ACHN (cell line): ENCODE measurements at regions not wholly inside any gene's neighbourhood (a gene's known extent, or its start where the extent isn't known, plus 50 kb on each side); places are given as distances from the start of the nearest gene placed in this dataset.
"Not testable (repeated sequence)": the region's sequence is repeated elsewhere in the genome, so short reads cannot be mapped to it uniquely, and the experiment has no call there.

Experiments used
- DNase-seq: peaks from one replicate; pipeline ENCODE4 v3.0.0-alpha.2; 2015
- in situ Hi-C: cut with HindIII; loops from 2 replicates; pipeline ENCODE4 v1.10.0; 2017; ENCODE audit warnings: low sequenced_read_pairs, low pct_ligation_motif_present, low pct_unique_long_range_greater_than_20kb

DNA sequence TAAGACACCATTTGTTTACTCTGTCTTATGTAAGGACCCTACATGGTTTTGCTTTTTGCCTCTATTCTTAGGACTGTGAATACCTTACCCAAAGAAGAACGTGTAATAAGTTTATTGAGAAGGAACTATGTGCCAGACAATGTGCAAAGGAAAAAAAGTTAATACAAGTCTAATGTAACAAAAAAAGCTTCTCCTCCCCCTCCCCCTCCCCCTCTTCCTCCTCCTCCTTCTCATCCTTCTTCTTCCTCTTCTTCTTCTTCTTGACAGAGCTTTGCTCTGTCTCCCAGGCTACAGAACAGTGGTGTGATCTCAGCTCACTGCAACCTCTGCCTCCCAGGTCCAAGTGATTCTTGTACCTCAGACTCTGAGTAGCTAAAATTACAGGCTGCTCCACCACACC is 50.9 kb upstream of the MITF start:
- no peak for DNase-seq
- in situ Hi-C loops, result loop anchor here (25.0 kb wide), 1 partner anchor 99 kb away; no protein-coding TSS in a partner anchor

DNA sequence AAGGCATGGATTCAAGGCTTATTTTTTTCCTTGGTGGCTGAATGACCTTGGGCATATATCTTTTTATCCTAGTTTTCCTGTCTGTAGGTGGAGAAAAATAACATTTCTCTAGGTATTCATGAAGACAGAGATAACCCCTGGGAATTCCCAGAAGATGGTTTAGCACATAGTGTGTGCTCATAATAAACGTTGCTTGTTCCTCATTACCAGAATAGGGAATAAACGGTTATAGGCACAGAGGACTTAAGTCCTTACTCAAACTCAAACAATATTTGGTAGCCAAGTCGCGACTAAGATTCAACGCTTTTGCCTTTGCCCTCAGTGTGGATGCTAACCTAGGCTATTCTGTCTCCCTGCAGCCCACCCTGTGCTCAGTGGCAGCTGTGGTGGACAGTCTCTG is 51.6 kb upstream of the MITF start:
- no peak for DNase-seq
- in situ Hi-C loops, result loop anchor here (25.0 kb wide), 1 partner anchor 100 kb away; no protein-coding TSS in a partner anchor

DNA sequence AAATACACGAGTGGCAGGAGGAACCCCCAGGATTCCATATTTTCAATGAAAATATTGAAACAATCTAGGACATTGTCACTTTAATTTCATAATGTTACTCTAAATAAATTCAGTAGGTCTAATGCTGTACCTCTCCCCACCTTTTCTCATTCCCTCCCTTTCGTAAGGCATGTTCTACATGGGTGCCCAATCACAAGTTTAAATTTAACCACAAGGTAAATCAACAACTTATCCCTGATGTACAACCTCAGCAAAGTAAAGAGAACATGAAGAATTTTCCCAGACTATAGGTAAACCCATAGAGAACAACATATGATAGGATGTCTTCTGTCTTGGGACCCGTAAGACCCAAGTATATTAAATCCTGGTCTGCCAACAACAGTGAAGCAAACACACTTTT is 53.2 kb upstream of the MITF start:
- no peak for DNase-seq
- in situ Hi-C loops, result loop anchor here (25.0 kb wide), 1 partner anchor 101 kb away; no protein-coding TSS in a partner anchor

DNA sequence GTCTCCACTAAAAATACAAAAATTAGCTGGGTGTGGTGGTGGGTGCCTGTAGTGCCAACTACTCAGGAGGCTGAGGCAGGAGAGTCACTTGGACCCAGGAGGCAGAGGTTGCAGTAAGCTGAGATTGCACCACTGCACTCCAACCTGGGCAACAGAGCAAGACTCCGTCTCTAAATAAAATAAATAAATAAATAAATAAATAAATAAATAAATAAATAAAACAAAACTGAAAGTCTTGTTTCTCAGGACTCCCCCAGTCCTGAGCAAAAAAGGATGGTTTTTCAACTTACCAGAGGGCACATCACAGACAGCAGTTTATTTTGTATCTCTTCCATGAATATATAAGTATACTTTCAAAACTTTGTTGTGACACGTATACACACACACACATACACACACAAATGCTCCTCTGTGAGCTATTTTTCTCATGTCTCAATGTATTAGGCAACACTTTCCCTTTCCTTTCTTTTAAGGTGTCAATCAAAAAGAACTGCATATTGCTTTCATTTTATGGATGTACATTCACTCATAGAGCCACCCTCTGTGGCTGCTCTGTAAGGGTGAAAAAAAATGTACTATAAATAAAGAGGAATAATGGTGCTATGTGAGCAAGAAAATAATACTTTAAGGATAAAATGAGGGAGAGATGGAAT is 54.8 kb upstream of the MITF start:
- in situ Hi-C loops, result loop anchor here (25.0 kb wide), 1 partner anchor 103 kb away; no protein-coding TSS in a partner anchor
- no peak for DNase-seq

DNA sequence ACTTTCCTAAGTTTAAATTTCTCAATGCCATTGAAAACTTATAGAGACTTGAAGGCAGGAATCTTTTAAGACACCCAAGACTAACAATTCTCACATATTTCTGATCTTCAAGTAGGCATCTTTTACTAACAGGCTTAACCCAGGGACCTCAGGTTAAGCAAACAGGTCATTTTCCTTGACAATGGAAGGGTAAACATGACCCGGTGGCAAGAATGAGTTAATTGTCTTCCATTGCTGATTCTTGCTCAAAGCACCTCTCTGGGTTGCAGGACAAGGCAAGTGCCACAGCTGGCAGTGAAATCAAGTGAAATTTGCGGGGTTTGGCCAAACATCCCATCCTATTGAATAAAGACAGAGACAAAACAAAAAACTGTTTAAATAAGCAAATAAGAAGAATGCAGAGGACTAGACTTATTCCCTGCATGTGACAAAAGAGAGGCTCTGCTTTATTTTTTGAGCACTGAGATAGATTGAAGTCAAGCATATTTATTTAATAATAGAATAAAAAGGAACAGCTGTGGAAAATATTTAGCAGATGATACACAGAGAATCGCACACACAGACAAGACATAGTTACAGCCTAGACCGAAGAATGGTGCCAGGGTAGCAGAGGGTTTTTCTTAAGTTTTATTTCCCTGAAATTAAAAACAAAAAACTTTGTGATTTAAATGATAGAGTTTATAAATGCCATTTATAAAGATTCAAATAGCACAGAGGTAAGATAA is 56.0 kb upstream of the MITF start:
- in situ Hi-C loops, result loop anchor here (25.0 kb wide), 1 partner anchor 104 kb away; no protein-coding TSS in a partner anchor
- no peak for DNase-seq

DNA sequence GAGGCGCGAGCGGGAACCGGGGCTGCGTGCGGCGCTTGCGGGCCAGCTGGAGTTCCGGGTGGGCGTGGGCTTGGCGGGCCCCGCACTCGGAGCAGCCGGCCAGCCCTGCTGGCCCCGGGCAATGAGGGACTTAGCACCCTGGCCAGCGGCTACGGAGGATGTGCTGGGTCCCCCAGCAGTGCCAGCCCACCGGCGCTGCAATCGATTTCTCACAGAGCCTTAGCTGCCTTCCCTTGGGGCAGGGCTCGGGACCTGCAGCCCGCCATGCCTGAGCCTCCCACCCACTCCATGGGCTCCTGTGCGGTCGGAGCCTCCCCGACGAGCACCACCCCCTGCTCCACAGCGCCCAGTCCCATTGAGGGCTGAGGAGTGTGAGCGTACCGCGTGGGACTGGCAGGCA is 61.8 kb upstream of the MITF start:
- DNase-seq, result not testable (repeated sequence)
- in situ Hi-C loops, result loop anchor here (25.0 kb wide), 1 partner anchor 110 kb away; no protein-coding TSS in a partner anchor

DNA sequence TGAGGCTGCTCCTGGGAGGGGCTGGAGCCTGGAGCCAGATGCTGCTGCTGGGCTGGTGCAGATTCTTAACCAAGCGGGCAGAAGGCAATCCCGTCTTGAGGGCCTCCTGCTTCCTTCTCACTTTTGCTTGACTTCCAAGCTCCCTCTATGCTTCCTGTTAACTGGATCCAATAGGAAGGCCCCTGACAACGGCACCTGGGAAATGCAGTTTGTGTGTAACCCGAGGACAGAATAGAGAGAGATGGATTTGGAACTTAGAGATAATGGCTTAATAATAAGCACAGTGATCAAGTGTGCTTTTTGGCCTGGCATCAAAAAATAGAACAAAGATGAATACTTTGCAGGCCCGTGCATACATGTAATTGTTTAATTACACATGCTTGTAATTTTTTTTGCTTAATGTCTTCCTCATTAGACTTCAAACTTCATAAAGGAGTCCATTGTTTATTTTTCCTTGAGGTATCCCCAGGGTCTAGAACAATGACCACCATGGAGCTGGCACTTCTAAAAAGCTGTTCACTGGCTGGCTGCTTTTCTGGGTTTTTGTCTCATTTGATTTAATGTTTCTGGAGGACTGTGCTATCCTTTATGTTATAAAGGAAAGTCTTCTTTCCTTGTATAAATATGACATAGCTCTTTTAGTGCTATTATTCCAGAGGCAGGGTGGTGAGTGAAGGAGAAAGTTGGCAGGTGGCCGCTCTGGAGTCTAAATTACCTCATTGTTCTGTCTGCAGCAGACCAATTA is 63.3 kb upstream of the MITF start:
- DNase-seq, result no peak
- in situ Hi-C loops, result loop anchor here (25.0 kb wide), 1 partner anchor 111 kb away; no protein-coding TSS in a partner anchor

DNA sequence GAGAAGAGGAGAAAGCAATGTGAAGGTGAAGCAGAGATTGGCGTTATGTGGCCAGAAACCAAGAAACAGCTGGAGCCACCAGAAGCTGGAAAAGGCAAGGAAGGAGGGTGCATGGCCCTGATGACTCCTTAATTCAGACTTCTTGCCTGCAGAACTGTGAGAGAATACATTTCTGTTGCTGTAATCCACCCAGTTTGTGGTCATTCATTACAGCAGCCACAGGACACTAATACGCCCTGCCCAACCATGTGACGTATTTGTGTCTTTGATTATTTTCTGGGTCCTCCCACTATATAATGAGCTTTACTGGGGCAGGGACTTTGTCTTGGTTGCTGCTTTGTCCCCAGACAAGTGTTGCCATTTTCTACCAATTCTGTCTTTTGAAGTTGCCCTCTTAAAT is 64.5 kb upstream of the MITF start:
- in situ Hi-C loops, result loop anchor here (25.0 kb wide), 1 partner anchor 113 kb away; no protein-coding TSS in a partner anchor
- DNase-seq, result no peak

DNA sequence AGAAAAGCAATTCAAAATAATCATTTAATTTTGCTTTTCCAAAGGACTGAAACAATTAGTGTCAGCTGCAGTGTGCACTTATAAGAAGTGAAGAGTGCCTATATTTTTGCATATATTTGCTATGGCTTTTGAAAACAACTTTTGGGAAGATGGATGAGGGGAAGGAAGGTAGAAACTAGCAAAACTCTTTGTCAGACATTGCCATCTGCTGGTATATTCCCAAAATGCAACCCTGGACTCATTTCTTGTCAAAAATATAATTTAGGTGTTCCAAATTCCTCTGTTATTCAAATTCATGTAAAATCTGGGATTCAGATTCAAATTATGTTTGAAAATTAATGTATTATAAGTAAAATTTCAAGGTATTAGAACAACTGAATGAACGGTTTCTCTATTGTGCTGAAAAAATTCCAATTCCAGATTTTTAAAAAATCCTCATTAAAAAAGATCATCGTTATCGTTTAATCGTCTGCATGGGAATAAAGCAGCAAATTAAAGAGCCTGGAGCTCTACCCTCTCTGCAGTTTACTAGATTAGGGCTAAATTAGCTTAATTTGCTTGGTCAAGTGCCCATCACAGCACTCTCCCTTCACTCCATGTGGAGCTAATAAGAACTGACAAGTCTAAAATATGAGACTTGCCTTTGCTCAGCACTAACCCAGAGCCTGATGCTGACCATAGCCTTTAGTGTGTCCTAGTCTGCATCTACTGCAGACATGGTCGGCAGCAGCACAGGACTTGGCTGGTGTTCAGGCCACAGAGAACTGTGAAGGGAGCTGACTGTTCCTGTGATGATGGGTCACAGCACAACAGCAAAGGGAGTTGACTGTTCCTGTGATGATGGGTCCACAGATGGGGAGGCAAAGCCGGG is 67.9 kb upstream of the MITF start:
- peak; percentile 50 for DNase-seq
- in situ Hi-C loops, result no loop called here

DNA sequence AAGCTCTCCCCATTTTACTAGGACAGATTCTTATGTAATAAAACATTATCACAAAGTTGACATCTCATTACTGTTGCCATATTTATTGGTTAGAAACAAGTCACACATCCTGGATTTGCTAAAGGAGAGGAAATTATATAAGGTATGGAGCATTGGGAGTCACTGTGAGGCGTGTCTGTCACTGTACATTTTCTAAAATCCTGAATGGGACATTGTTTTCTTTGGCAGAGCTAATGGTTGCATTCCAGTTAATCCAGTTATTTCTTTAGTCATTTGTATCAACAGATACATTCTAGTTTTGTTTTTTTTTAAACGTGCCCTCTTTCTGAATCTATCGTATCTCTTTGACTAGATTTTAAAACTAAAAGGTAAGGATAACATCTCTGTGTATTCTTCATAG is 70.2 kb upstream of the MITF start:
- in situ Hi-C loops, result no loop called here

DNA sequence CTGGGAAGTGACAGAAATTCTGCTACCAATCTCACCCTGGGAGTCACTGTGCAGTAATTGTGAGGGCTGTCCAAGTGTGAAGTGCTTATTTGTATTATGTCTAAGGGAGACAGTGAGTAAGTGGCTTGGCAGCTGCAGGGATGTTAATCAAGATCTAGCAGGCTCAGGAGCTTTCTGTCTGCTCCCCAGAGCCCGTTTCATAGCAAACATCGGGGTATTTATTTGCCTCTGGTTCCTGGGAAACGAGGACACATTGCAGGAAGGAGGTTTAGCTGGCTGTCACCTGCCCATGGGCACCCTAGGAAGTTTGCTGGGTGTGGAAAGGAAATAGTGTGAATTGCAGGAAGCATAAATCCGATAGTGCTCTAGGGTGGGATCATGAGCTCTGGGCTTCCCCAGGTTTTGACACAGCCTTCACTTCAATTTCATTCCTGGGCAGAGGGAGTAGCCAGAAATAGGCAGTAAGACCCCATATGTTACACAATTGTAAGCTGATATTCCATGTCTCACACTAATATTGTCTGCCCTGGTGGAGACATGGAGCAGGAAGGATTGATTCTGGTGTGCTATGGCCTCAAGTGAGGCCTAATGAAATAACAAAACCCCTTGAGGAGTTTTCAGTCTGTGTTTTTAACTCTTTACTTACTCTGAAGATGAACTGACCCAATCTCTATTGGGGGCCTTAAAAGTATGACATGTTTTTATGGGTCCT is 74.1 kb upstream of the MITF start:
- in situ Hi-C loops, result no loop called here
- peak; percentile 46 for DNase-seq

More for the DNA sequence above, 70.2 kb upstream of the MITF start:
- no peak for DNase-seq

DNA sequence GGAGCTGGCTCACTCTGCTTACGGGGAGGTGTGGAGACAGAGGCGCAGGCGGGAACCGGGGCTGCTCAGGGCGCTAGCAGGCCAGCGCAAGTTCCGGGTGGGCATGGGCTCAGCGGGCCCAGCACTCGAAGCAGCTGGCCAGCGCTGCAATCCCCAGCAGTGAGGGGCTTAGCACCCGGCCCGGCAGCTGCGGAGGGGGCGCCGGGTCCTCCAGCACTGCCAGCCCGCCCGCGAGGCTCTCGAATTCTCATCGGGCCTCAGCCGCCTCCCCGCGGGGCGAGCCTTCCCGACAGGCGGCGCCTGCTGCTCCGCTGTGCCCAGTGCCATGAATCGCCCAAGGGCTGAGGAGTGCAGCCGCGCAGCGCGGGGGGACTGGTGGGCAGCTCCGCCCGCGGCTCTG is 78.6 kb upstream of the MITF start:
- in situ Hi-C loops, result no loop called here
- DNase-seq, result no peak

DNA sequence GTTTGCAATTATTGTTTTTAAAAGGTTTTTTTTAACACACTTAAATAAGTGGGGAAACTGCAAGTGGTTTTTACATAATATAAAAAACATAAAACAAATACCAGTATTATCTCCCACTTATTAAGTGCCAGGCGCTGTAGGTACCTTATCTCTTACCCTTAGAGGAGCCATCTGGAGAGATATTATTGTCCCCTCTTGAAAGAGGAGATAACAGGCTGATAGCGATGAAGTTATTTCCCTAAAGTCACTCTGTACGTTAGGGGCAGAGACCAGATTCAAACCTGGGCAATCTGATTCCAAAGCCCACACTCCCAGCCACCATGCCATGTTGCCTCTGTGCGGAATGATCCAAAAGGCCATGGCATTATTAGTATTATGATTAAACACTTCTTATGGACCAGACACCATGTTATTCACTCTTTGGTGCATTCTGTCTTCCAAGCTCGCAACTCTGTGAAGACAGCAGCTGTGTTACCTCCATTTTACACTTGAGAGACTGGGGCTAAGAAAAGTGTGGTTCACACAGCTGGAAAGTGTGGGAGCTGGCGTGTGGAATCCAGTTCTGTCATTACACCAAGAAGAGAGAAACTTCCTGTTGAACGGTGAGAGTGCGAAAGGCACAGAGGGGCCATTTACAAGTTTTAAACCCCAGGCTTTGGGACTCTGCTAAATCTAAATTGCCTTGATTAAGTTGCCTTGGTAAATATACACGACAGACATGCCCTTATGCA is 79.9 kb upstream of the MITF start:
- in situ Hi-C loops, result no loop called here
- no peak for DNase-seq

DNA sequence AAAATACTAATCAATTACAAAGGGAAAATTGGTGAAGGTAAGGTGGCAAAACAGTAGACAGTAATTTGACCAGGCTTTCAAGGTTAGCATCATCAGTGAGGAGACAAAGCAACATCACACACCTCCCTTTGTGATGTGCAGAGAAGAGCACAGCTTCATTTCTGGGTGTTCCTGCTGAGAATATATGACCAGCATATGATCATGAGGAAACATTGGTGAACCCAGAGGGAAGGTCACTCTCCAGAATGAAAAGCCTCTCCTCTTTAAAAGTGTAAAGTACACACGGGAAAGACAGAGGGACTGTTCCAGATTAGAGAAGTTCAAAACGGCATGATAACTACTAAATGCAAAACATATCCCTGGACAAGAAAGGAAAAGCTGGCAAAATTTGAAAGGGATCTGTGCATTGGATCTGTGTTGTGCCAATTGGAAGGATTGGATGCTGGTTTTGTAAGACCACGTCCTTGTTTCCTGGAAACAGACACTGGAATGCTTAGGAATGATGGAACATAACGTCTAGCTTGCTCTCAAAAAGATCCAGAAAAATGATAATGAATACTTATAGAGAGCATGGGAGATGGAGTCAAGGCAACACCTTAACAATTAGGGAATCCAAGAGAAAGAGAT is 80.6 kb upstream of the MITF start:
- in situ Hi-C loops, result no loop called here
- no peak for DNase-seq

DNA sequence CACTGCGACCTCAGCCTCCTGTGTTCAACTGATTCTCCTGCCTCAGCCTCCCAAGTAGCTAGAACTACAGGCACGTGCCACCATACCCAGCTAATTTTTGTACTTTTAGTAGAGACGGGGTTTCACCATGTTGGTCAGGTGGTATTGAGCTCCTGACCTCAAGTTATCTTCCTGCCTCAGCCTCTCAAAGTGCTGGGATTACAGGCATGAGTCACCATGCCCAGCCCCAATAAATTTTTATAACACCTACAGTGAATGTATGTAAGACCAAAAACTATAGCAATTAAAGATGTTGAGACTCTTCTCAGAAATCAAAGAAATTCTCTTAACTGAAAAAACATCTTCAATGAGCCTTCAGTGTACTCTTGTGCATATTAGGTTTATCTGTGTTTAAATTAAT is 82.2 kb upstream of the MITF start:
- in situ Hi-C loops, DNase-seq: not testable (repeated sequence)

DNA sequence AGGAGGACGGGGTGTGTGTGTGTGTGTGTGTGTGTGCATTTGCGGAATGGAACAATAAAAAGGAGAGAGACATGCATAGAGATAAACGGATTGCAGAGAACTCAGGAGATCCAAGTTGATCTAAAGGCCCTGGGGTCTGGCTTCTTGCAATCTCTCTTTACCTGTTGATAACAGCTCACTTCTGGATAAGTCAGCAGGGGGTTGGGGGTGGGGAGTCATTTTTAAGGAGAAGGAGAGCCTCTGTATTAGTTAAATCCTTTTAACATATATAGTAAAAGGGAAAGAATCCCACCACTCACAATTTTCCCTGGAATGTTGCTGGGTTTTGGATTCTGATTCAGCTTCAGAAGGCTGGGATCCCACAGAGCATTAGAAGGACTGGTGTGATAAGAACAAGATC is 87.5 kb upstream of the MITF start:
- DNase-seq, result no peak
- in situ Hi-C loops, result no loop called here

DNA sequence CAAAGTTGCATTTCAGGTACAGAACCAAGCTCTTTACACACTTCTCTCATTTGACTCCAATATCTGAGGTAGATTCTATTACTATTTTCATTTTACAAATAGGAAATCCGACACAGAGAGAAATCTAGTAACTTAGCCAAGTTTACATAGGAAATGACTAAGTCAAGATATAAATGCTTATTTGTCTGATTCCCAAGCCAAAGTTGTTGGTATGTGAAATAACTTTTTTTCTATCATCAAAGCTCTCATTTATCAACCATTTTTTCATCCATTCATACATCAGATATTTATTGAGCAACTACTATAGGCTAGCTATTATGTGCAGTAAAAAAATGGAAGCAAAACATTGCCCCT is 89.2 kb upstream of the MITF start:
- DNase-seq, result no peak
- in situ Hi-C loops, result no loop called here
